ENCODE measurements at regions not wholly inside any gene's neighbourhood (a gene's known extent, or its start where the extent isn't known, plus 50 kb on each side); places are given as distances from the start of the nearest gene placed in this dataset.
"Not testable (repeated sequence)": the region's sequence is repeated elsewhere in the genome, so short reads cannot be mapped to it uniquely, and the experiment has no call there.

DNA sequence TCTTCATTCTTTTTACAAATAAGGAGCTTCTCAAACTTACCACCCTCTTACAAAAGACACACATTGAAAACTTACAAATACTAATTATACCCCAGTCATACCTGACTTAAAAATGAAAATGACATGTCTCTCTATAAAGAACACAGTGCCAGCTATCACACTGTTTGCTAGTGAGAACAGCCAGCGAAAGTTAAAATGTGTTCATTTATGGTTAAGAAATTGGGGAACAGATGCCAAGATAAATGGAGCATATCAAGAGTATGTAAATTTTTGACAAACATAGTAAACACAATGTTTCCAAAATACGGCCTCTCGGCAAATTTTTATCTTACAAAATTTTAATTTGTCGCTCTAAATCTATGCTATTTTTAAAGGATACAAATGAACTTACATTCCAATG is 1422.9 kb downstream of the KCNT2 start:
- no peak for TF ChIP-seq CTCF (IDR thresholded peaks at IDR 0.05; ENCODE audit: extremely low read depth, low read depth, low read length)
- H3K9me3 ChIP-seq (ENCODE audit: low read depth, low read length): peaks cover 3% of the 10 kb centered on the region
- no peak overlapping the region for H2AFZ ChIP-seq (ENCODE audit: low read length)

GRCh38 chr1:195173753-195174152 is 1434.5 kb downstream of the KCNT2 start:
- Histone ChIP-seq H3K4me2 (ENCODE audit: insufficient read depth, low read length) (no peak overlapping the region), H4K20me1 (ENCODE audit: insufficient read depth, low read length) (no peaks in the 10 kb centered on the region), H3K79me2 (ENCODE audit: insufficient read depth, low read length) (no peaks in the 10 kb centered on the region), H3K27ac (ENCODE audit: low read depth, low read length) (no peak overlapping the region), H3K36me3 (ENCODE audit: insufficient read depth, low read length) (no peaks in the 10 kb centered on the region), H3K4me3 (ENCODE audit: insufficient read depth, low read length) (no peak overlapping the region), H3K9me3 (ENCODE audit: low read depth, low read length) (no peaks in the 10 kb centered on the region), H2AFZ (ENCODE audit: low read length) (no peak overlapping the region), H3K4me1 (ENCODE audit: insufficient read depth, low read length) (no peaks in the 10 kb centered on the region), H3K27me3 (ENCODE audit: insufficient read depth, low read length) (no peaks in the 10 kb centered on the region)
- no peak for TF ChIP-seq CTCF (IDR thresholded peaks at IDR 0.05; ENCODE audit: extremely low read depth, low read depth, low read length)
- DNase-seq (ENCODE audit: insufficient read length, low spot score, missing footprints): no peak

More for the DNA sequence above, 1422.9 kb downstream of the KCNT2 start:
- no peak overlapping the region for H3K4me2 ChIP-seq (ENCODE audit: insufficient read depth, low read length)
- H3K79me2 ChIP-seq (ENCODE audit: insufficient read depth, low read length): no peaks in the 10 kb centered on the region
- no peaks in the 10 kb centered on the region for H3K4me1 ChIP-seq (ENCODE audit: insufficient read depth, low read length)
- H3K27ac ChIP-seq (ENCODE audit: low read depth, low read length): no peak overlapping the region
- H3K4me3 ChIP-seq (ENCODE audit: insufficient read depth, low read length): no peak overlapping the region
- H3K27me3 ChIP-seq (ENCODE audit: insufficient read depth, low read length): no peaks in the 10 kb centered on the region
- H4K20me1 ChIP-seq (ENCODE audit: insufficient read depth, low read length): no peaks in the 10 kb centered on the region
- no peak for DNase-seq (ENCODE audit: insufficient read length, low spot score, missing footprints)
- no peaks in the 10 kb centered on the region for H3K36me3 ChIP-seq (ENCODE audit: insufficient read depth, low read length)

DNA sequence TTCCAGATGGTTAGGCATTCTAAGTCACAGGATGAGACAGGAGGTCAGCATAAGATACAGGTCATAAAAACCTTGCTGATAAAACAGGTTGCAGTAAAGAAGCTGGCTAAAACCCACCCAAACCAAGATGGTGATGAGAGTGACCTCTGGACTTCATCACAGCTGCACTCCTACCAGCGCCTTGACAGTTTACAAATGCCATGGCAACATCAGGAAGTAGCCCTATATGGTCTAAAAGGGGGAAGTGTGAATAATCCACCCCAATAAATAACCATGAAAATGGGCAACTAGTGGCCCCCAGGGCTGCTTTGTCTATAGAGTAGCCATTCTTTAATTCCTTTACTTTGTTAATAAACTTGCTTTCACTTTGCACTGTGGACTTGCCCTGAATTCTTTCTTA is 1448.4 kb downstream of the KCNT2 start:
- H3K4me1 ChIP-seq (ENCODE audit: insufficient read depth, low read length); H3K36me3 ChIP-seq (ENCODE audit: insufficient read depth, low read length); H2AFZ ChIP-seq (ENCODE audit: low read length); H3K4me3 ChIP-seq (ENCODE audit: insufficient read depth, low read length); H4K20me1 ChIP-seq (ENCODE audit: insufficient read depth, low read length); H3K4me2 ChIP-seq (ENCODE audit: insufficient read depth, low read length); H3K79me2 ChIP-seq (ENCODE audit: insufficient read depth, low read length); H3K9me3 ChIP-seq (ENCODE audit: low read depth, low read length); H3K27ac ChIP-seq (ENCODE audit: low read depth, low read length); H3K27me3 ChIP-seq (ENCODE audit: insufficient read depth, low read length); DNase-seq (ENCODE audit: insufficient read length, low spot score, missing footprints): not testable (repeated sequence)

- Histone ChIP-seq H3K9me3 (ENCODE audit: low read depth, low read length) (no peaks in the 10 kb centered on the region), H3K4me3 (ENCODE audit: insufficient read depth, low read length) (no peak overlapping the region), H4K20me1 (ENCODE audit: insufficient read depth, low read length) (no peaks in the 10 kb centered on the region), H3K79me2 (ENCODE audit: insufficient read depth, low read length) (no peaks in the 10 kb centered on the region), H3K27ac (ENCODE audit: low read depth, low read length) (no peak overlapping the region), H2AFZ (ENCODE audit: low read length) (no peak overlapping the region), H3K4me1 (ENCODE audit: insufficient read depth, low read length) (no peaks in the 10 kb centered on the region), H3K27me3 (ENCODE audit: insufficient read depth, low read length) (no peaks in the 10 kb centered on the region), H3K36me3 (ENCODE audit: insufficient read depth, low read length) (no peaks in the 10 kb centered on the region), H3K4me2 (ENCODE audit: insufficient read depth, low read length) (no peak overlapping the region)
- TF ChIP-seq CTCF (IDR thresholded peaks at IDR 0.05; ENCODE audit: extremely low read depth, low read depth, low read length): no peak
- no peak for DNase-seq (ENCODE audit: insufficient read length, low spot score, missing footprints)
Observed at GRCh38 chr1:195158091-195158490, 1450.1 kb downstream of the KCNT2 start.

All from osteoblast (primary cell).